GM06990 (cell line): ENCODE measurements at regions not wholly inside any gene's neighbourhood (a gene's known extent, or its start where the extent isn't known, plus 50 kb on each side); places are given as distances from the start of the nearest gene placed in this dataset.

Experiments used
- DNase-seq: peaks from one replicate; pipeline ENCODE4 v3.0.0-alpha.2; 2011; ENCODE audit not compliant: insufficient read length; ENCODE audit errors: extremely low read depth
- H3K27me3 ChIP-seq: replicated peaks from 2 replicates; pipeline ENCODE4 v1.6.0; 2011; ENCODE audit warnings: low read length; ENCODE audit not compliant: control insufficient read depth, insufficient read depth
- H3K36me3 ChIP-seq: 2 replicates; pipeline ENCODE4 v1.5.1; 2011; ENCODE audit warnings: low read length; ENCODE audit not compliant: control insufficient read depth, insufficient read depth
- H3K4me3 ChIP-seq: replicated peaks from 2 replicates; pipeline ENCODE4 v1.5.1; 2011; ENCODE audit warnings: low read depth, mild to moderate bottlenecking, control low read depth, low read length
- CTCF ChIP-seq: IDR thresholded peaks from 2 replicates; pipeline ENCODE4 v1.5.1; 2011; ENCODE audit warnings: low read length, control low read depth, mild to moderate bottlenecking, inconsistent platforms; ENCODE audit not compliant: insufficient read depth, poor library complexity, severe bottlenecking

- H3K4me3 ChIP-seq: no peak overlapping the region
- no peak for DNase-seq
- TF ChIP-seq CTCF: no peak
- H3K27me3 ChIP-seq: no peaks in the 10 kb centered on the region; the same call in 1 of the 2 replicates
- H3K36me3 ChIP-seq: no peaks in the 10 kb centered on the region
Measured at GRCh38 chr2:120518819-120519218, 172.9 kb downstream of the INHBB start.

- Histone ChIP-seq H3K36me3 (no peaks in the 10 kb centered on the region), H3K4me3 (no peak overlapping the region), H3K27me3 (no peaks in the 10 kb centered on the region; the same call in none of the 2 replicates)
- no peak for TF ChIP-seq CTCF
- no peak for DNase-seq
Measured at GRCh38 chr2:120519469-120519868, 173.5 kb downstream of the INHBB start.

- Histone ChIP-seq H3K4me3 (no peak overlapping the region), H3K36me3 (no peaks in the 10 kb centered on the region), H3K27me3 (no peaks in the 10 kb centered on the region; the same call in none of the 2 replicates)
- no peak for DNase-seq
- no peak for TF ChIP-seq CTCF
Measured at GRCh38 chr2:120520454-120520853, 174.5 kb downstream of the INHBB start.

GRCh38 chr2:120520929-120521912, 175.3 kb downstream of the INHBB start:
- no peaks in the 10 kb centered on the region for H3K36me3 ChIP-seq
- no peaks in the 10 kb centered on the region; the same call in none of the 2 replicates for H3K27me3 ChIP-seq
- DNase-seq: no peak
- no peak overlapping the region for H3K4me3 ChIP-seq
- peak; percentile 77 for TF ChIP-seq CTCF

GRCh38 chr2:120522151-120522751, 176.3 kb downstream of the INHBB start:
- TF ChIP-seq CTCF: no peak
- no peak for DNase-seq
- no peak overlapping the region for H3K4me3 ChIP-seq
- no peaks in the 10 kb centered on the region; the same call in none of the 2 replicates for H3K27me3 ChIP-seq
- H3K36me3 ChIP-seq: no peaks in the 10 kb centered on the region
